HG03066 (cell line): ENCODE measurements at regions not wholly inside any gene's neighbourhood (a gene's known extent, or its start where the extent isn't known, plus 50 kb on each side); places are given as distances from the start of the nearest gene placed in this dataset.
"Not testable (repeated sequence)": the region's sequence is repeated elsewhere in the genome, so short reads cannot be mapped to it uniquely, and the experiment has no call there.

ENCODE experiments used
- ATAC-seq: cut with Tn5 transposase; IDR thresholded peaks from one replicate; pipeline ENCODE4 v1.9.1; 2021; ENCODE audit warnings: low read depth; ENCODE audit not compliant: unreplicated experiment

GRCh38 chr12:25682421-25682820 is 129.3 kb upstream of the LMNTD1 start:
- no peak for ATAC-seq

- ATAC-seq: no peak
Measured at GRCh38 chr12:25684070-25684469, 131.0 kb upstream of the LMNTD1 start.

GRCh38 chr12:25686351-25686750 is 133.3 kb upstream of the LMNTD1 start:
- ATAC-seq: no peak

- no peak for ATAC-seq
Measured at GRCh38 chr12:25687226-25687625, 134.1 kb upstream of the LMNTD1 start.

GRCh38 chr12:25688851-25689250 is 135.8 kb upstream of the LMNTD1 start:
- not testable (repeated sequence) for ATAC-seq

GRCh38 chr12:25689996-25690501 is 137.0 kb upstream of the LMNTD1 start:
- no peak for ATAC-seq

- ATAC-seq: no peak
Measured at GRCh38 chr12:25690996-25691864, 138.1 kb upstream of the LMNTD1 start.

- ATAC-seq: no peak
Measured at GRCh38 chr12:25691865-25692114, 138.7 kb upstream of the LMNTD1 start.

- no peak for ATAC-seq
Measured at GRCh38 chr12:25692115-25693035, 139.3 kb upstream of the LMNTD1 start.

GRCh38 chr12:25694072-25694471 is 141.0 kb upstream of the LMNTD1 start:
- ATAC-seq: no peak

GRCh38 chr12:25695574-25695973 is 142.5 kb upstream of the LMNTD1 start:
- no peak for ATAC-seq

GRCh38 chr12:25698772-25699171 is 145.7 kb upstream of the LMNTD1 start:
- ATAC-seq: no peak

- no peak for ATAC-seq
Measured at GRCh38 chr12:25699454-25699853, 146.4 kb upstream of the LMNTD1 start.

GRCh38 chr12:25701290-25701689 is 148.2 kb upstream of the LMNTD1 start:
- no peak for ATAC-seq

GRCh38 chr12:25702553-25702952 is 149.5 kb upstream of the LMNTD1 start:
- no peak for ATAC-seq

GRCh38 chr12:25705261-25705660 is 152.2 kb upstream of the LMNTD1 start:
- no peak for ATAC-seq

GRCh38 chr12:25706646-25707045 is 153.6 kb upstream of the LMNTD1 start:
- not testable (repeated sequence) for ATAC-seq

GRCh38 chr12:25707056-25707455 is 154.0 kb upstream of the LMNTD1 start:
- no peak for ATAC-seq

- ATAC-seq: no peak
Measured at GRCh38 chr12:25708661-25709060, 155.6 kb upstream of the LMNTD1 start.

GRCh38 chr12:25710128-25710527 is 157.0 kb upstream of the LMNTD1 start:
- no peak for ATAC-seq

GRCh38 chr12:25710938-25711605 is 158.0 kb upstream of the LMNTD1 start:
- not testable (repeated sequence) for ATAC-seq
